ENCODE measurements at regions not wholly inside any gene's neighbourhood (a gene's known extent, or its start where the extent isn't known, plus 50 kb on each side); places are given as distances from the start of the nearest gene placed in this dataset.
"Not testable (repeated sequence)": the region's sequence is repeated elsewhere in the genome, so short reads cannot be mapped to it uniquely, and the experiment has no call there.

DNA sequence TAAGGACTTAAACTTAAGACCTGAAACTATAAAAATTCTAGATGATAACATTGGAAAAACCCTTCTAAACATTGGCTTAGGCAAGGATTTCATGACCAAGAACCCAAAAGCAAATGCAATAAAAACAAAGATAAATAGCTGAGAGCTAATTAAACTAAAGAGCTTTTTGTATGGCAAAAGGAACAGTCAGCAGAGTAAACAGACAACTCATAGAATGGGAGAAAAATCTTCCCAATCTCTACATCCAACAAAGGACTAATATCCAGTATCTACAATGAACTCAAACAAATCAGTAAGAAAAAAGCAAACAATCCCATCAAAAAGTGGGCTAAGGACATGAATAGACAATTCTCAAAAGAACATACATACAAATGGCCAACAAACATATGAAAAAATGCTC lies 316.1 kb downstream of the HGF start:
- TF ChIP-seq, protein P1, sequence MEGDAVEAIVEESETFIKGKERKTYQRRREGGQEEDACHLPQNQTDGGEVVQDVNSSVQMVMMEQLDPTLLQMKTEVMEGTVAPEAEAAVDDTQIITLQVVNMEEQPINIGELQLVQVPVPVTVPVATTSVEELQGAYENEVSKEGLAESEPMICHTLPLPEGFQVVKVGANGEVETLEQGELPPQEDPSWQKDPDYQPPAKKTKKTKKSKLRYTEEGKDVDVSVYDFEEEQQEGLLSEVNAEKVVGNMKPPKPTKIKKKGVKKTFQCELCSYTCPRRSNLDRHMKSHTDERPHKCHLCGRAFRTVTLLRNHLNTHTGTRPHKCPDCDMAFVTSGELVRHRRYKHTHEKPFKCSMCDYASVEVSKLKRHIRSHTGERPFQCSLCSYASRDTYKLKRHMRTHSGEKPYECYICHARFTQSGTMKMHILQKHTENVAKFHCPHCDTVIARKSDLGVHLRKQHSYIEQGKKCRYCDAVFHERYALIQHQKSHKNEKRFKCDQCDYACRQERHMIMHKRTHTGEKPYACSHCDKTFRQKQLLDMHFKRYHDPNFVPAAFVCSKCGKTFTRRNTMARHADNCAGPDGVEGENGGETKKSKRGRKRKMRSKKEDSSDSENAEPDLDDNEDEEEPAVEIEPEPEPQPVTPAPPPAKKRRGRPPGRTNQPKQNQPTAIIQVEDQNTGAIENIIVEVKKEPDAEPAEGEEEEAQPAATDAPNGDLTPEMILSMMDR (conservative IDR thresholded peaks at IDR 0.05 in 1 of 2, IDR thresholded peaks at IDR 0.05 in 1 of 2; ENCODE audit: low read depth in 1 of 2, low read length in 2 of 2): not testable (repeated sequence)
- not testable (repeated sequence) for TF ChIP-seq EZH2 (IDR thresholded peaks at IDR 0.05; ENCODE audit: low read length, missing control alignments)

Measured in fibroblast of lung (primary cell).